Fibroblast of villous mesenchyme (primary cell): ENCODE measurements at regions not wholly inside any gene's neighbourhood (a gene's known extent, or its start where the extent isn't known, plus 50 kb on each side); places are given as distances from the start of the nearest gene placed in this dataset.

Experiments used
- DNase-seq: peaks from one replicate; pipeline ENCODE4 v3.0.0-alpha.2; 2010; ENCODE audit warnings: low read depth
- H3K4me3 ChIP-seq: 2 replicates; pipeline ENCODE4 v1.5.1; 2011; ENCODE audit warnings: low read depth, mild to moderate bottlenecking, low read length
- CTCF ChIP-seq: IDR thresholded peaks from 2 replicates; pipeline ENCODE4 v1.5.1; 2012; ENCODE audit warnings: low read depth, mild to moderate bottlenecking, low read length; ENCODE audit not compliant: insufficient read depth

DNA sequence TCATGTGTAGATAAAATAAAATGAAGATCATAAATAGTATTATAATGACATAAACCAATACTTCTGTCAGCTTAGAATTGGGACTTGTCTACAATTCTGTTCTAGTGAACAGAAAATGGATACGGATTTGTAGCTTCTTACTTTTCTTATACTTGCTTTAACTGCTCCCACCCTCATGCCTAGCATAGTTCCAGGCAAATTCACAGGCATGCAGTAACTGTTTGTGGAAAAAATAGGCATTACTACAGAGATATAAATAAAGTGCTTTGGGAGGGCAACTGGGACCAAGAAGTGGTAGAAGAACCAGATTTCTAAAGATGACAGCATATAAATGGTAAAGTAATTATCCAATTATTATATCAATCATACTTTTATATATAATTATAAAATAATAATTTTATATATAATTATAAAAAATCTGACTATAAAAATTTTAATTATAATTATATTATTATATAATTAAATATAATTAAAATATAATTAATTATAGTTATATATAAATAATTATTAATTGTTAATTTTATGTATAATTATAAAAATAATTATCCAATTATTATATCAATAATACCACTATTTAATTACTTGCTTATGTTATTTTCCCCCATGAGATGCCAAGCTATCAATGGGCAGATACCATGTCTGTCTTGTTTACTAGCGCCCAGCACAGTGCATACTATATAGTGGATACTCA lies 144.1 kb downstream of the NOC3L start:
- DNase-seq: no peak
- TF ChIP-seq CTCF: no peak
- no peak overlapping the region for H3K4me3 ChIP-seq

GRCh38 chr10:94219829-94220228 lies 142.9 kb downstream of the NOC3L start:
- H3K4me3 ChIP-seq: no peak overlapping the region
- no peak for TF ChIP-seq CTCF
- no peak for DNase-seq

DNA sequence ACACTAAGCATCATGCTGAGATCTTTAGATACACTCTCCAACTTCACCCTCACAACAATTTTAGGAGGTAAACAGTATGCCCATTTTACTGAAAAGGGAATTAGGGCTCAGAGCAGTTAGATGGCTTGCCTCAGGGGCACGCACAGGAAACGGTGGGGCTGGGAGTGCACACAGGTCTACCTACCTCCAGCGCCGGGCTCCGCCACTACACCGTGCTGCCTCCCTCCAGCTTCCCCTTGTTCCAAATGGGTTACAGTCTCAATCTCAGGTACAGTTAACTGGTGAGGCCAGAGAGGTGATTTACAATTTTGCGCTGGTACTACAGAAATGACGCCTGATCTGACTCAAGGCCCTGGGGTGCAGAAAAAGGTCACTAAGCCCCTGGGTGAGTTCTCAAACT lies 142.0 kb downstream of the NOC3L start:
- H3K4me3 ChIP-seq: no peak overlapping the region
- no peak for TF ChIP-seq CTCF
- no peak for DNase-seq

DNA sequence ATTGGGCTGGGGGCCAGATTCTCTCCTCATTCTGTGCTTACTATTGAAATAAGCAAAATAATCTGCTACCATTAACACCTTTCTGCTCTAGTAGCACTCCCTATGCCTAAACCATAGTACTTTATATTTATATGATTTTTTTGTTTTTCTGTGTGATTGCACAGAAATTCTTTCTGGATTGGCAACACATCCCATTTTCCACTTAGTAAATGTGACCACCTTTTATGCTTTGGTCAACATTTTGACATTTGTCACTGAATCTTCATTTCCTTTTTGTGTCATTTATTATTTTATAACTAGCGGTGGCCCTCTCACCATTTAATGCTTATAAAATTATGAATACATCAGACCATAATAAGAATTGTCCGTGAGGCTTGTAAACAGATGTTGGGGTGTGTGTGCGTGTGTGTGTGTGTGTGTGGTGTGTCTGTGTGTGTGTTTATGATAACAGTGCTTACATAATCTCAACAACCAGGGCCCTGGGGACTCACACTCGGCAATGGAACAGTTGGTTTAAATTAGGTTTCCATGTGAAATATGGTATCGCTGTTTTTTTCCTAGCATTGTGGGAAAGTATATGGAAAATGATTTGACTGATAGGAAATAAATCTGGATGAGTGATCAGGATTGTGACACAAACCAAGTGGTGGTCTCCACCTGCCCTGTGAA lies 138.9 kb downstream of the NOC3L start:
- TF ChIP-seq CTCF: no peak

DNA sequence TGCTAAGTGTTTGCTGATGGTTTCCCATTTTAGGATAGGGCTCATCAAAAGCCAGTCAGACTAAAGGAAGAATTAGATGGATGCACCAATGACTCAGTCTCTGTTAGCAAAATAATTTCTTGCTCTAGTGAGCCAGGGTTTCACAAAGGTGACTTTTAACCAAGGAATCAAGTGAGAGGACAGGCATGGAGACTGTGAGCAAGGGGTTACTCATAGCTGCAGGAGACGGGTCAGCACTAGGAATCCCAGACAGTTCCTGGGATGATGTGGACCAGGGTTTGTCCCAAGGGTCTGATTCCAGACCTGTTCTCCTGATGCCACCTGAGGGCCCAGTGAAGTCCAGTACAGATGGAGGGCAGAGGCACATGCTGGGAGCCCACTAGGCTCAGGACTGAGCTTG lies 138.1 kb downstream of the NOC3L start:
- H3K4me3 ChIP-seq: no peak overlapping the region
- DNase-seq: no peak
- no peak for TF ChIP-seq CTCF

More for the DNA sequence above, 138.9 kb downstream of the NOC3L start:
- DNase-seq: peak; percentile 19
- H3K4me3 ChIP-seq: no peak overlapping the region

DNA sequence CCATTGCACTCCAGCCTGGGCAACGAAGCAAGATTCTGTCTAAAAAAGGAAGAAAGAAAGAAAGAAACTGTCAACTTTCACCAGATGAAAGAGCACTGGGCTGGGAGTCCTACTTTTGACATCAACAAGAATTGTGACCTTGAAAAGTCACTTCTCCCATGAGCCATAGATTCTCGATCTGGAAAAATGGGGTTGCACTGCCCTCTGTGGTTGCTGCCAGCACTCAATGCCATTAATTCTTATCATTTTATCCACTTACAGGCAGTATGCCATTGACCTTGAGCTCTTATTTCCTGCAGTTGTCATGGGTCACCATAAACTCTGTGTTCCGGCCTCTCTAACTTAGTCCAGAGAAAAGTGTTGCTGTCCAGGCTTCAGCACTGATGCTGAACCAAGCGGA lies 137.2 kb downstream of the NOC3L start:
- TF ChIP-seq CTCF: peak; percentile 30
- H3K4me3 ChIP-seq: no peak overlapping the region
- DNase-seq: peak; percentile 7
